Endothelial cell of umbilical vein (primary cell): ENCODE measurements at regions not wholly inside any gene's neighbourhood (a gene's known extent, or its start where the extent isn't known, plus 50 kb on each side); places are given as distances from the start of the nearest gene placed in this dataset.

Experiments
- BruUV-seq: library from RNA; stranded (reverse); fragments of 400-500 nt; replicated peaks from 2 replicates; lab custom pipeline; 2021; lab: Mats Ljungman, UMichigan
- CTCF ChIA-PET: fragments of 300-600, 350-600 bp; sonication (Branson Sonifier 250); formaldehyde crosslinking; loops from one replicate; lab custom pipeline; 2021; ENCODE audit warnings: antibody characterized with exemption, inconsistent platforms; lab: Charles Lee
- POLR2A ChIA-PET: fragments of 300-600, 350-600 bp; sonication (Branson Sonifier 250); formaldehyde crosslinking; loops from one replicate; lab custom pipeline; 2021; ENCODE audit warnings: antibody characterized with exemption, inconsistent platforms; lab: Charles Lee
- DNase-seq: peaks from one replicate; pipeline ENCODE4 v3.0.0-alpha.2; 2011; ENCODE audit warnings: low read depth, low spot score
- FAIRE-seq: peaks from 2 replicates; lab custom pipeline; 2011; peaks lifted over from hg19 to GRCh38; lab: Jason Lieb, UNC
- H2AFZ ChIP-seq: 2 replicates; pipeline ENCODE4 v1.6.0; 2012; ENCODE audit warnings: low read depth, low read length, control low read depth, inconsistent platforms
- H3K27ac ChIP-seq: 2 replicates; pipeline ENCODE4 v1.5.1; 2011; ENCODE audit warnings: low read depth, mild to moderate bottlenecking, control low read depth, low read length, moderate library complexity; ENCODE audit not compliant: insufficient read depth
- H3K27me3 ChIP-seq, 2 experiments: 2 replicates each; pipeline versions ENCODE4 v1.6.0 to v1.6.1; 2011; ENCODE audit warnings: low read length in 2 of 2, mixed read lengths in 1 of 2; ENCODE audit not compliant: control insufficient read depth in 2 of 2, insufficient read depth in 2 of 2
- H3K36me3 ChIP-seq, 2 experiments: 2 replicates in 1 of 2; 3 replicates in 1 of 2; pipeline ENCODE4 v1.5.1; 2011; ENCODE audit warnings: low read length in 2 of 2, mild to moderate bottlenecking in 1 of 2, moderate library complexity in 1 of 2; ENCODE audit not compliant: control insufficient read depth in 2 of 2, insufficient read depth in 2 of 2; ENCODE audit errors: extremely low read depth in 1 of 2
- H3K4me1 ChIP-seq: 3 replicates; pipeline ENCODE4 v1.5.1; 2011; ENCODE audit warnings: mild to moderate bottlenecking, low read length; ENCODE audit not compliant: control insufficient read depth, insufficient read depth; ENCODE audit errors: extremely low read depth
- H3K4me2 ChIP-seq: 2 replicates; pipeline ENCODE4 v1.6.1; 2011; ENCODE audit warnings: low read length, control low read depth, mixed read lengths; ENCODE audit not compliant: insufficient read depth
- H3K4me3 ChIP-seq, 3 experiments: fragments of 200-600 bp in 1 of 3; sonication (generic), shearing (Covaris generic) in 1 of 3; replicated peaks in 1 of 3; 2 replicates each; pipeline ENCODE4 v1.5.1; 2011 to 2016; ENCODE audit warnings: control low read depth in 3 of 3, low read length in 3 of 3, mild to moderate bottlenecking in 2 of 3, inconsistent platforms in 1 of 3, low read depth in 1 of 3, moderate library complexity in 1 of 3; ENCODE audit not compliant: insufficient read depth in 1 of 3
- H3K79me2 ChIP-seq: 2 replicates; pipeline ENCODE4 v1.6.0; 2012; ENCODE audit warnings: low read length, inconsistent platforms; ENCODE audit not compliant: control insufficient read depth, insufficient read depth
- H3K9ac ChIP-seq: replicated peaks from 2 replicates; pipeline ENCODE3; 2011; ENCODE audit warnings: low read length, control low read depth; ENCODE audit not compliant: insufficient read depth; ENCODE audit errors: extremely low read depth
- H3K9me1 ChIP-seq: replicated peaks from 3 replicates; pipeline ENCODE4 v1.6.0; 2011; ENCODE audit warnings: mild to moderate bottlenecking, low read length; ENCODE audit not compliant: control insufficient read depth, insufficient read depth; ENCODE audit errors: extremely low read depth
- H3K9me3 ChIP-seq: replicated peaks from 2 replicates; pipeline ENCODE4 v1.5.1; 2012; ENCODE audit warnings: low read length, inconsistent platforms; ENCODE audit not compliant: control insufficient read depth, insufficient read depth
- H4K20me1 ChIP-seq: replicated peaks from 2 replicates; pipeline ENCODE3; 2011; ENCODE audit warnings: mild to moderate bottlenecking, low read length; ENCODE audit not compliant: control insufficient read depth, insufficient read depth; ENCODE audit errors: extremely low read depth
- CTCF ChIP-seq, 2 donors: IDR thresholded peaks; 1 replicate in 1 of 2; 2 replicates in 1 of 2; pipeline ENCODE4 v1.5.1; 2011; ENCODE audit warnings: low read length in 2 of 2, mild to moderate bottlenecking in 2 of 2, moderate library complexity in 2 of 2, control low read depth in 1 of 2, inconsistent platforms in 1 of 2, low read depth in 1 of 2; ENCODE audit not compliant: insufficient read depth in 1 of 2; ENCODE audit errors: extremely low read depth in 1 of 2
- EZH2 ChIP-seq: IDR thresholded peaks from 2 replicates; pipeline ENCODE4 v1.6.1; 2012; ENCODE audit warnings: borderline replicate concordance, low read depth, mild to moderate bottlenecking, moderate library complexity, low read length, inconsistent platforms; ENCODE audit not compliant: severe bottlenecking
- FOS ChIP-seq: IDR thresholded peaks from 2 replicates; pipeline ENCODE4 v1.6.1; 2011; ENCODE audit warnings: mild to moderate bottlenecking, low read length, moderate library complexity, borderline replicate concordance; ENCODE audit not compliant: insufficient read depth
- GATA2 ChIP-seq: IDR thresholded peaks from 2 replicates; pipeline ENCODE4 v1.7.0; 2011; ENCODE audit warnings: low read depth, mild to moderate bottlenecking, moderate library complexity, mixed read lengths, low read length; ENCODE audit not compliant: insufficient read length, insufficient read depth
- JUN ChIP-seq: IDR thresholded peaks from 2 replicates; pipeline ENCODE4 v1.6.1; 2011; ENCODE audit warnings: borderline replicate concordance, low read depth; ENCODE audit not compliant: insufficient read length, insufficient read depth
- MYC ChIP-seq: IDR thresholded peaks from one replicate; pipeline ENCODE4 v1.6.1; 2011; ENCODE audit warnings: mild to moderate bottlenecking, low read depth, low read length
- POLR2A ChIP-seq: IDR thresholded peaks from 2 replicates; pipeline ENCODE4 v1.6.1; 2012; ENCODE audit warnings: low read depth, mild to moderate bottlenecking, control low read depth, low read length
- POLR2AphosphoS5 ChIP-seq: IDR thresholded peaks from 2 replicates; pipeline ENCODE4 v1.6.1; 2012; ENCODE audit warnings: low read depth, mild to moderate bottlenecking, control low read depth, low read length, moderate library complexity; ENCODE audit not compliant: insufficient read depth
- dilution Hi-C: fragments of 300-500 bp; cut with MboI; formaldehyde crosslinking; loops from one replicate; pipeline ENCODE4 v1.15.0; 2019; ENCODE audit warnings: low sequenced_read_pairs; ENCODE audit not compliant: extremely low pct_ligation_motif_present
- intact Hi-C: fragments of 100-400 bp; cut with micrococcal nuclease; formaldehyde crosslinking; loops from one replicate; pipeline ENCODE4 v1.10.0; 2022
- TF ChIP-seq, protein P1 (sequence below): IDR thresholded peaks from 2 replicates; pipeline ENCODE4 v1.6.1; 2011; ENCODE audit not compliant: insufficient read depth, insufficient read length

- H3K4me2 ChIP-seq: no peak overlapping the region
- no TSS peak for BruUV-seq
- H3K36me3 ChIP-seq: no peaks in the 10 kb centered on the region
- intact Hi-C loops (no loop called here), dilution Hi-C loops (no loop called here)
- no peaks in the 10 kb centered on the region for H3K27me3 ChIP-seq
- no peak overlapping the region for H2AFZ ChIP-seq
- no peak overlapping the region for H3K4me3 ChIP-seq
- H3K79me2 ChIP-seq: no peaks in the 10 kb centered on the region
- no peaks in the 10 kb centered on the region for H3K9me3 ChIP-seq
- no peaks in the 10 kb centered on the region for H3K9me1 ChIP-seq
- H4K20me1 ChIP-seq: no peaks in the 10 kb centered on the region
- no peak for DNase-seq
- no peaks in the 10 kb centered on the region for H3K4me1 ChIP-seq
- ChIA-PET POLR2A (no interaction called here), CTCF (no interaction called here)
- no peak overlapping the region for H3K27ac ChIP-seq
- no peak overlapping the region for H3K9ac ChIP-seq
- FAIRE-seq: no peak
- TF ChIP-seq POLR2AphosphoS5 (no peak), GATA2 (no peak), CTCF (IDR thresholded peaks at IDR 0.05; ENCODE audit: extremely low read depth in 1 of 2, insufficient read depth in 1 of 2, low read depth in 1 of 2, low read length in 2 of 2) (no peak), FOS (no peak), POLR2A (no peak), EZH2 (no peak), JUN (no peak), MYC (no peak)
- TF ChIP-seq, protein P1, sequence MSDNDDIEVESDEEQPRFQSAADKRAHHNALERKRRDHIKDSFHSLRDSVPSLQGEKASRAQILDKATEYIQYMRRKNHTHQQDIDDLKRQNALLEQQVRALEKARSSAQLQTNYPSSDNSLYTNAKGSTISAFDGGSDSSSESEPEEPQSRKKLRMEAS: no peak
These were observed 66.0 kb upstream of the LHX5 start for GRCh38 chr12:113537751-113538087.
